HEK293 (cell line): ENCODE measurements at regions not wholly inside any gene's neighbourhood (a gene's known extent, or its start where the extent isn't known, plus 50 kb on each side); places are given as distances from the start of the nearest gene placed in this dataset.

Experiments used
- CTCF ChIA-PET: fragments of 350-600 bp; formaldehyde crosslinking; extraction: SDS; loops from one replicate; lab custom pipeline; 2021; ENCODE audit warnings: antibody characterized with exemption; lab: Yijun Ruan, JAX
- POLR2A ChIA-PET: fragments of 300-600 bp; formaldehyde crosslinking; extraction: SDS; loops from one replicate; lab custom pipeline; 2020; ENCODE audit warnings: antibody characterized with exemption, inconsistent platforms; lab: Yijun Ruan, JAX
- H3K27ac ChIP-seq: fragments of 200-500 bp; sonication (Bioruptor generic); 2 replicates; pipeline ENCODE4 v1.5.1; 2014; ENCODE audit warnings: low read depth, low read length, control low read depth, inconsistent platforms; ENCODE audit errors: extremely low read depth
- H3K36me3 ChIP-seq, 2 experiments: fragments of 200-500 bp in 1 of 2; sonication (Bioruptor generic) in 1 of 2; 1 replicate in 1 of 2; 2 replicates in 1 of 2; pipeline ENCODE4 v1.5.1; 2014 to 2017; ENCODE audit warnings: inconsistent platforms in 2 of 2, low read length in 2 of 2; ENCODE audit not compliant: control insufficient read depth in 2 of 2, insufficient read depth in 1 of 2
- H3K4me1 ChIP-seq: fragments of 200-500 bp; sonication (Bioruptor generic); 2 replicates; pipeline ENCODE4 v1.5.1; 2014; ENCODE audit warnings: mild to moderate bottlenecking, low read length, inconsistent platforms; ENCODE audit not compliant: control insufficient read depth, insufficient read depth
- H3K4me3 ChIP-seq: 2 replicates; pipeline ENCODE4 v1.5.1; 2011; ENCODE audit warnings: low read depth, mild to moderate bottlenecking, control low read depth, low read length, moderate library complexity
- H3K9me3 ChIP-seq: fragments of 200-500 bp; sonication (Bioruptor generic); 2 replicates; pipeline ENCODE4 v1.5.1; 2014; ENCODE audit warnings: low read depth, low read length, inconsistent platforms; ENCODE audit not compliant: control insufficient read depth, insufficient read depth
- KLF9 ChIP-seq: fragments of 450-650 bp; formaldehyde crosslinking; IDR thresholded peaks from 2 replicates; pipeline ENCODE4 v1.5.1; 2016; ENCODE audit warnings: missing biosample characterization, missing genetic modification characterization, low read depth
- ZFP3 ChIP-seq: fragments of 450-650 bp; formaldehyde crosslinking; IDR thresholded peaks from 2 replicates; pipeline ENCODE4 v1.5.1; 2016; ENCODE audit warnings: low read depth, missing biosample characterization, missing genetic modification characterization
- ZFP37 ChIP-seq: fragments of 450-650 bp; formaldehyde crosslinking; IDR thresholded peaks from 2 replicates; pipeline ENCODE4 v1.5.1; 2016; ENCODE audit warnings: missing biosample characterization, missing genetic modification characterization
- ZNF114 ChIP-seq: fragments of 450-650 bp; formaldehyde crosslinking; IDR thresholded peaks from 2 replicates; pipeline ENCODE4 v1.5.0; 2017; ENCODE audit warnings: missing biosample characterization, missing genetic modification characterization
- ZNF2 ChIP-seq: fragments of 450-650 bp; formaldehyde crosslinking; IDR thresholded peaks from 2 replicates; pipeline ENCODE4 v1.5.1; 2016; ENCODE audit warnings: missing biosample characterization, missing genetic modification characterization
- ZNF274 ChIP-seq, 2 experiments: fragments of 200-500 bp in 1 of 2; fragments of 450-650 bp in 1 of 2; sonication (Bioruptor generic) in 1 of 2; formaldehyde crosslinking in 1 of 2; IDR thresholded peaks; 2 replicates each; pipeline versions ENCODE4 v1.5.1 to v1.6.1; 2014 to 2016; ENCODE audit warnings: borderline replicate concordance in 1 of 2, inconsistent platforms in 1 of 2, low read length in 1 of 2, missing biosample characterization in 1 of 2, missing genetic modification characterization in 1 of 2
- ZNF292 ChIP-seq: fragments of 450-650 bp; formaldehyde crosslinking; IDR thresholded peaks from 2 replicates; pipeline ENCODE4 v1.5.1; 2016; ENCODE audit warnings: low read depth, missing biosample characterization, missing genetic modification characterization, borderline replicate concordance
- ZNF501 ChIP-seq: fragments of 450-650 bp; formaldehyde crosslinking; IDR thresholded peaks from 2 replicates; pipeline ENCODE4 v1.5.1; 2016; ENCODE audit warnings: missing biosample characterization, missing genetic modification characterization
- ZNF624 ChIP-seq: fragments of 450-650 bp; formaldehyde crosslinking; IDR thresholded peaks from 2 replicates; pipeline ENCODE4 v1.5.1; 2017; ENCODE audit warnings: missing biosample characterization, missing genetic modification characterization
- ZNF660 ChIP-seq: fragments of 450-650 bp; IDR thresholded peaks from 2 replicates; pipeline ENCODE4 v1.5.1; 2018; ENCODE audit warnings: missing biosample characterization, mild to moderate bottlenecking, missing genetic modification characterization
- ZNF747 ChIP-seq: fragments of 450-650 bp; formaldehyde crosslinking; IDR thresholded peaks from 2 replicates; pipeline ENCODE4 v1.5.1; 2016; ENCODE audit warnings: missing biosample characterization, missing genetic modification characterization
- ZNF776 ChIP-seq: fragments of 450-650 bp; formaldehyde crosslinking; IDR thresholded peaks from 2 replicates; pipeline ENCODE4 v1.5.0; 2017; ENCODE audit warnings: missing biosample characterization, missing genetic modification characterization, borderline replicate concordance
- TF ChIP-seq, protein P1 (sequence below): fragments of 450-650 bp; formaldehyde crosslinking; IDR thresholded peaks from 2 replicates; pipeline ENCODE4 v1.5.1; 2016; ENCODE audit warnings: missing biosample characterization, missing genetic modification characterization, borderline replicate concordance
- TF ChIP-seq, protein P2 (sequence below): fragments of 450-650 bp; IDR thresholded peaks from 2 replicates; pipeline ENCODE4 v1.5.1; 2018; ENCODE audit warnings: missing biosample characterization, mild to moderate bottlenecking, missing genetic modification characterization

DNA sequence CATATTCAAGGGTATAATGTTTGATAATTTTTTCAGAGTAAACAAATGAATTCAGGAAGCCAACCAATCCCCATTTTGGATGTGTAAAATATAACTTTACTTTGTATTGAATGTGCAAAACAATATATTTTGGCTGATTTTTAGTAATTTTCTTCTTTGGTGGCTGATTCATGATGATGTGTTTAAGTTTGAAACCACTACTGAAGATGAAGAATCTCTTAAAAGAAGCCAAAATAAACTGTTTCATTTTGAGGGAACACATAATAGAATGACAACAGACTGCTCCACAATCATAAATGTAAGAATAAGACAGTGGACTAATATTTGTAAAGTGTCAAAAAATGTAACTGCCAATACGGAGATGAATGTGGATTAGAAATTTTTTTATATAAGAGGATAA is 52.5 kb upstream of the TRIM43 start:
- TF ChIP-seq ZNF274 (IDR thresholded peaks at IDR 0.05; ENCODE audit: low read length), result no peak
- TF ChIP-seq ZNF274 (tag by site-specific recombination; IDR thresholded peaks at IDR 0.05; ENCODE audit: borderline replicate concordance), result no peak
- no peak for TF ChIP-seq KLF9
- no peak for TF ChIP-seq ZFP37
- TF ChIP-seq, protein P1, sequence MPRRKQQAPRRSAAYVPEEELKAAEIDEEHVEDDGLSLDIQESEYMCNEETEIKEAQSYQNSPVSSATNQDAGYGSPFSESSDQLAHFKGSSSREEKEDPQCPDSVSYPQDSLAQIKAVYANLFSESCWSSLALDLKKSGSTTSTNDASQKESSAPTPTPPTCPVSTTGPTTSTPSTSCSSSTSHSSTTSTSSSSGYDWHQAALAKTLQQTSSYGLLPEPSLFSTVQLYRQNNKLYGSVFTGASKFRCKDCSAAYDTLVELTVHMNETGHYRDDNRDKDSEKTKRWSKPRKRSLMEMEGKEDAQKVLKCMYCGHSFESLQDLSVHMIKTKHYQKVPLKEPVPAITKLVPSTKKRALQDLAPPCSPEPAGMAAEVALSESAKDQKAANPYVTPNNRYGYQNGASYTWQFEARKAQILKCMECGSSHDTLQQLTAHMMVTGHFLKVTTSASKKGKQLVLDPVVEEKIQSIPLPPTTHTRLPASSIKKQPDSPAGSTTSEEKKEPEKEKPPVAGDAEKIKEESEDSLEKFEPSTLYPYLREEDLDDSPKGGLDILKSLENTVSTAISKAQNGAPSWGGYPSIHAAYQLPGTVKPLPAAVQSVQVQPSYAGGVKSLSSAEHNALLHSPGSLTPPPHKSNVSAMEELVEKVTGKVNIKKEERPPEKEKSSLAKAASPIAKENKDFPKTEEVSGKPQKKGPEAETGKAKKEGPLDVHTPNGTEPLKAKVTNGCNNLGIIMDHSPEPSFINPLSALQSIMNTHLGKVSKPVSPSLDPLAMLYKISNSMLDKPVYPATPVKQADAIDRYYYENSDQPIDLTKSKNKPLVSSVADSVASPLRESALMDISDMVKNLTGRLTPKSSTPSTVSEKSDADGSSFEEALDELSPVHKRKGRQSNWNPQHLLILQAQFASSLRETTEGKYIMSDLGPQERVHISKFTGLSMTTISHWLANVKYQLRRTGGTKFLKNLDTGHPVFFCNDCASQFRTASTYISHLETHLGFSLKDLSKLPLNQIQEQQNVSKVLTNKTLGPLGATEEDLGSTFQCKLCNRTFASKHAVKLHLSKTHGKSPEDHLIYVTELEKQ (tag by site-specific recombination), result no peak
- TF ChIP-seq ZNF2 (tag by site-specific recombination), result no peak
- TF ChIP-seq ZNF776 (tag by site-specific recombination), result no peak
- no peak for TF ChIP-seq ZNF624
- TF ChIP-seq, protein P2, sequence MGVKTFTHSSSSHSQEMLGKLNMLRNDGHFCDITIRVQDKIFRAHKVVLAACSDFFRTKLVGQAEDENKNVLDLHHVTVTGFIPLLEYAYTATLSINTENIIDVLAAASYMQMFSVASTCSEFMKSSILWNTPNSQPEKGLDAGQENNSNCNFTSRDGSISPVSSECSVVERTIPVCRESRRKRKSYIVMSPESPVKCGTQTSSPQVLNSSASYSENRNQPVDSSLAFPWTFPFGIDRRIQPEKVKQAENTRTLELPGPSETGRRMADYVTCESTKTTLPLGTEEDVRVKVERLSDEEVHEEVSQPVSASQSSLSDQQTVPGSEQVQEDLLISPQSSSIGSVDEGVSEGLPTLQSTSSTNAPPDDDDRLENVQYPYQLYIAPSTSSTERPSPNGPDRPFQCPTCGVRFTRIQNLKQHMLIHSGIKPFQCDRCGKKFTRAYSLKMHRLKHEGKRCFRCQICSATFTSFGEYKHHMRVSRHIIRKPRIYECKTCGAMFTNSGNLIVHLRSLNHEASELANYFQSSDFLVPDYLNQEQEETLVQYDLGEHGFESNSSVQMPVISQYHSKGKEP, result no peak
- TF ChIP-seq ZNF660 (tag by site-specific recombination), result no peak
- TF ChIP-seq ZFP3, result no peak
- no peak for TF ChIP-seq ZNF501 (tag by site-specific recombination)
- ChIA-PET POLR2A (no interaction called here), CTCF (interaction anchor here (0.6 kb wide), 1 partner anchor 16 kb away, joined by 4 read pairs; no protein-coding TSS in a partner anchor)
- Histone ChIP-seq H3K27ac (no peak overlapping the region), H3K9me3 (no peaks in the 10 kb centered on the region), H3K4me3 (no peak overlapping the region), H3K36me3 (no peaks in the 10 kb centered on the region), H3K4me1 (no peaks in the 10 kb centered on the region)

DNA sequence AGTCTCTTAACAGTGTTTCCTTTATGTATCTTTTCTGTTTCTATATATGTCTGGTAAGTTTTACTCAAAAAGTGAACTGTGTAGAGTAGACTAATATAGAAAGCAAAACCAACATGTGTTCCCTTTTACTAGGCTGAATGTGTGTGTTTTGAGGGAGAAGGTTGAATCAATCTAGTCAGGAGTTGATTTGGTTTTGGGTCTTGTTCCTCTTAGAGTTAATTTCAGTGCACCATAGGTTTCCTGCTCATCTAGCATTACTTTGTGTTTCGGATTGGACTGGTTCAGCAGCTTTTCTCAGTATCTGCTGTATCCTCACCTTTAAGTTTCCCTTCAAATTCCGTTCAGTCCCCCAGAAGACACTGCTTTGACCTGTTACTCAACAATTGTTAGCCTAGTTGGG is 52.0 kb upstream of the TRIM43 start:
- CTCF ChIA-PET, result no interaction called here
- no peak overlapping the region for H3K4me3 ChIP-seq
- H3K4me1 ChIP-seq, result no peaks in the 10 kb centered on the region
- no peak overlapping the region for H3K27ac ChIP-seq
- H3K36me3 ChIP-seq, result no peaks in the 10 kb centered on the region
- TF ChIP-seq ZNF292 (tag by site-specific recombination), result no peak
- no peak for TF ChIP-seq ZNF747 (tag by site-specific recombination)
- no peak for TF ChIP-seq ZNF114
- no peaks in the 10 kb centered on the region for H3K9me3 ChIP-seq
- POLR2A ChIA-PET, result interaction anchor here (0.6 kb wide), 2 partner anchors 377 to 667 kb away, joined by 3 read pairs; no protein-coding TSS in a partner anchor
